IPS-NIHi11 (cell line): ENCODE measurements at regions not wholly inside any gene's neighbourhood (a gene's known extent, or its start where the extent isn't known, plus 50 kb on each side); places are given as distances from the start of the nearest gene placed in this dataset.

Experiments
- DNase-seq: peaks from one replicate; pipeline ENCODE4 v3.0.0; 2012; ENCODE audit warnings: mixed read lengths, low spot score

- DNase-seq, result no peak
Measured at GRCh38 chr2:173669271-173669853, 295.8 kb downstream of the SP3 start.

DNA sequence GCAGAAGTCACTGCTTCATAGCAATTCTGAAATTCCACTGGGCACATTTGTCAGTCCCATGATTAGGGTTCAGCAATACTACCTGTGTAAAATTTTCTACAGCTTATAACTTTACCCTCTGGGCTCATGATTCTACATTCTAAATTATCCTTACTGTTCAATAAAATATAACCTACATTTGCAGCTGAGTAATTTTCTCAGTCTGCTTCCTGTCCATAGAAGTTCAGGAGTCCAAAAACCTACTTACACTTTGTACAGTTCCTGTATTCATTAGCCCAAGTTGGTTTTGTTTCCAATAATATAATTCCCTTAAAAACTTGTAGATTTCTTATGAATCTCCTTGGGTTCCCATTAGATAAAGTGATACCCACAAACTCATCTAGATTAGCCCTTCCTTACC, 295.3 kb downstream of the SP3 start:
- no peak for DNase-seq

GRCh38 chr2:173672573-173673340, 292.4 kb downstream of the SP3 start:
- DNase-seq, result no peak

GRCh38 chr2:173673640-173674039, 291.5 kb downstream of the SP3 start:
- no peak for DNase-seq

- DNase-seq, result no peak
Measured at GRCh38 chr2:173676647-173677046, 288.5 kb downstream of the SP3 start.

GRCh38 chr2:173678186-173678585, 287.0 kb downstream of the SP3 start:
- no peak for DNase-seq

- no peak for DNase-seq
Measured at GRCh38 chr2:173680574-173680973, 284.6 kb downstream of the SP3 start.

GRCh38 chr2:173681881-173682650, 283.1 kb downstream of the SP3 start:
- DNase-seq, result no peak

DNA sequence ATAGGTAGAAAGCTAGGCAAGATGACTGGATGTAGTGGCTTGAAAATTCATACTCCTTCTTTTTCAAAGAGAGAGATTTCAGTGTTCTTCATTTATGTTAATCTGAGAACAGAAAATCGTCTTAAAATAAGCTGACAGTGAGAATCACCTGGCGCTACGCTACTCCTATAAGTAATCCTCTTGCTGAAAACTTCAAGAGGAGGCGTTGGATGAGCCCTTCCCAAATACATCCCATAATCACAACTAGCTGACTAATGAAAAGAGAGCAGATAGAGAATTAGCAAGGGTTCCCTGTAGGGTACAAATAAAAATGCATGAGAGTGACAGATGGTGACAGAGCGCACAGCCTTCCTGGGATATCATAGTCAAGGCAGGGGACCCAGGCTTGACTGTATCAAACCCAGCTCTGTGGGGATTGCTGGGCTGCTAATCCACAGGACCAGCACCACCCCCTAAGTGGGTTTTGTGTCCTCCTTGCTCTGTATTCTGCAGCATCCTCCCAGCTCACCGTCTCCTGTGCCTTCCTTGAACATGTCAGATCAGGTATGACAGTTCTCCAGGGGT, 280.2 kb downstream of the SP3 start:
- DNase-seq, result no peak

DNA sequence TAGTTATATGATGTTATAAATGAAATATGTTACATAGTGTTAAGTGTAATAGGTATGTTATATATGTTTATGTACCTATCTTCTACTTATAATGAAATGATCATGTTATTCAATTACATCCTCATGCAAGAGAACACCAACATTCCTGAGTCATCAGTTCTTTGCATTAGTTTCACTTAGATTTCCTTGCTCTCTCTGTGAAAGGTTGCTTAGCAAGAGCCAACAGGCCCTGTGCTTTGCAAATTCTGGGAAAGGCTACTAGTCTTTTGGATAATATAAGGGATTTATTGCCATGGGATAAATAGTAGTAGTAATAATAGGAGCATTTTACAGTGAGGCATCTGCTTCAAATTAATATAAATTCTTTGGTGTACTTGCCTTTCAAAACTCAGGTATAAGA, 274.8 kb downstream of the SP3 start:
- no peak for DNase-seq

GRCh38 chr2:173692068-173692467, 273.1 kb downstream of the SP3 start:
- no peak for DNase-seq

- DNase-seq, result no peak
Measured at GRCh38 chr2:173693044-173693589, 272.1 kb downstream of the SP3 start.

- DNase-seq, result no peak
Measured at GRCh38 chr2:173696274-173696673, 268.9 kb downstream of the SP3 start.

DNA sequence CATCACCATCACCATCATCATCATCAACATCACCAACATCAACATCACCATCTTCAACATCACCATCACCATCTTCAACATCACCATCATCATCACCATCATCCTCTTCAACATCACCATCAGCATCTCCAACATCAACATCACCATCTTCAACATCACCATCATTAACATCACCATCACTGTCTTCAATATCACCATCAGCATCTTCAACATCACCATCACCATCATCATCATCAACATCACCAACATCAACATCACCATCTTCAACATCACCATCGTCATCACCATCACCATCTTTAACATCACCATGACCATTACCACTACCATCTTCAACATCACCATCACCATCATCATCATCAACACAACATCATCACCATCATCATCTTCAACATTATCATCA, 267.2 kb downstream of the SP3 start:
- DNase-seq, result no peak

DNA sequence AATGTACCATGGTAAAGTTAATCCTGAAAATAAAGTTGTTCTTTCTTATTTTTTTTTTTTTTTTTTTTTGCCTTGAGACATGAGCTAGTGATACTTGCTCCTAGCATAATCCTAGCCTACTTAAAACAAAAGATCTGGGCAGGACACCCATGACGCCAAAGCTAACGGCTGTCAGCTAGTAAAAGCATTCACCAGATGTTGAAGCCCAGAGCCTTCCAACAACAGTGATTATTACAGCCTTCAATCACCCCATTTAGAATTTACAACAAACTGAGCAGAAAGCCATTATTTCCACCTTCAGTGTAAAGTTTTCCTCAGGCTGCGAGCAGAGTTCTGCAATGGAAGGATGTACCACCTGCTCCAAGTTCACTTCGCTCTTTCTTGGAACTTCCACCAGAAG, 259.5 kb downstream of the SP3 start:
- DNase-seq, result no peak

DNA sequence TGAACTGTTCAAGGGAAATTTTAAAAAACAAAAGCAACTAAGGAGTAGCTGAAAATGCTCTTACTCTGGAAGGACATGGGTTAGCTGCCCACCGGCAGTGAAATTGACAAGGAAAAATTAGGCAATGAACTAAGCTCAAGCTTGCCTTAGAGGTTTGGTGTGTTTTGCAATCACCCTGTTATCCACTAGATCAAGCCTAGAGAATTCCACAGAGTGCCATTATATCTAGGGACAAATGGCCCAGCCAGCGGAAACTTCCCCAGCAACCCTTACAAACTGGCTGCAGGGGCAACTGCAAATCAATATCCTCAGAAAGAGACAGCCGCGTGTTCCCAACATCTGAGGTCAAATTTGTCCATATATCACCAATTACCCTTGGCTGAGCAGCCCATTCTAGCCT, 258.2 kb downstream of the SP3 start:
- no peak for DNase-seq

DNA sequence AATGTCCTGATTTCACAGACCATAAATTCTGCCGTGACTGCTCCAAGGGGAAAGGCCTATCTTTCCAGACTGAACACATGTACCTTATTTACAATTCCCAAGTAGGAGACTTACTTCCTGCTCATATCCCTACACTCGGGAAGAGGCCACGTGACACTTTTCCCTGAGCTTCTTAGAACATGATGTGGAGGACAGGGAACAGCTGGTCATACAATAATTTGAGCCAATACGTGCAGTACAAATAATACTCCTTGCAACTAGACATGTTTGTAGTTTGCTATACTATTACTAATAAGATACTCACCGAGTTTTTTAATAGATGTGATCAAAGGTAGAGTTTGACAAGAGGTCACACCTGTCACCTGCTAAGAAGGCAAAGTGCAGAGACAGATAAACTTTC, 256.4 kb downstream of the SP3 start:
- no peak for DNase-seq

GRCh38 chr2:173711816-173712215, 253.4 kb downstream of the SP3 start:
- no peak for DNase-seq

- no peak for DNase-seq
Measured at GRCh38 chr2:173713904-173714555, 251.1 kb downstream of the SP3 start.

GRCh38 chr2:173715441-173715840, 249.7 kb downstream of the SP3 start:
- no peak for DNase-seq

GRCh38 chr2:173716458-173717052, 248.6 kb downstream of the SP3 start:
- no peak for DNase-seq

DNA sequence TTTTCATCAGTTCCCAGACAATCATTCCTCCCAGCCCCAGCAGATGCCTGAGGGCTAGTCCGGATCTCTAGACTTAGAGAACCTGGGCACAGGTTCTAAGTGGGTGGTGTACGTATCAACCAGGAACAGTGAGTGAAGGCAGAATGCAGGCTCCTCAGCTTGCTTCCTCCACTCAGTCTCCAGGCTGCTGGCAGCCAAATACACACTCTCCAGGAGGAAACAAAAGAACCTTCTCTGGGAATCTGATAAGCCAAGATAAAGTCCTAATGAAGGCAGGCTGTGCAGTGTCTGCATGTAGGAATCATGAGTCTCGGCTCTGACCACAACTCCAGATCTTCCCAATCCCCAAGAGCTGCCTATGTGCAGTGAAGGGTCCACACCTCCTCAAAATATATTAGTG, 245.7 kb downstream of the SP3 start:
- no peak for DNase-seq
